ENCODE measurements at regions not wholly inside any gene's neighbourhood (a gene's known extent, or its start where the extent isn't known, plus 50 kb on each side); places are given as distances from the start of the nearest gene placed in this dataset.

DNA sequence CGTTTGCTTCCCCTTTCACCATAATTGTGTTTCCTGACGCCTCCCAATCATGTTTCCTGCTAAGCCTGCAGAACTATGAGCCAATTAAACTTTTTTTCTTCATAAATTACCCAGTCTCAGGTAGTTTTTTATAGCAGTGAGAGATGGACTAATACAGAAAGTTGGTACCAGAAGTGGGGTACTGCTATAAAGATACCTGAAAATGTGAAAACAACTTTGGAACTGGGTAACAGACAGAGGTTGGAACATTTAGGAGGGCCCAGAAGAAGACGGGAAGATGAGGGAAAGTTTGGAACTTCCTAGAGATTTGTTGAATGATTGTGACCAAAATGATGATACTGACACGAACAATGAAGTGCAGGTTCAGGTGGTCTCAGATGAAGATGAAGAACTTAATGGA is 1058.6 kb upstream of the CITED2 start:
- Histone ChIP-seq H2AFZ (ENCODE audit: low read depth, low read length) (no peak overlapping the region), H3K27ac (ENCODE audit: low read length) (no peak overlapping the region), H3K27me3 (ENCODE audit: insufficient read depth, low read depth, low read length) (no peaks in the 10 kb centered on the region), H3K9me2 (ENCODE audit: insufficient read depth, low read length) (no peaks in the 10 kb centered on the region), H3K4me3 (ENCODE audit: low read length) (no peak overlapping the region), H3K4me2 (ENCODE audit: low read length) (no peak overlapping the region), H3F3A (ENCODE audit: insufficient read depth, low read length, poor library complexity, severe bottlenecking) (no peaks in the 10 kb centered on the region), H3K79me2 (replicated peaks; ENCODE audit: insufficient read depth, low read length) (no peaks in the 10 kb centered on the region), H3K9me3 (ENCODE audit: low read length) (peaks cover 3% of the 10 kb centered on the region), H4K20me1 (ENCODE audit: insufficient read depth) (no peaks in the 10 kb centered on the region), H3K36me3 (ENCODE audit: insufficient read depth, low read length) (no peaks in the 10 kb centered on the region), H3K9ac (ENCODE audit: low read length) (no peak overlapping the region)
- TF ChIP-seq EZH2 (IDR thresholded peaks at IDR 0.05; ENCODE audit: borderline replicate concordance, insufficient read depth, low read length, poor library complexity, severe bottlenecking) = no peak
- no peak for TF ChIP-seq MXI1 (conservative IDR thresholded peaks at IDR 0.05; ENCODE audit: poor library complexity, severe bottlenecking)
- TF ChIP-seq, protein P1, sequence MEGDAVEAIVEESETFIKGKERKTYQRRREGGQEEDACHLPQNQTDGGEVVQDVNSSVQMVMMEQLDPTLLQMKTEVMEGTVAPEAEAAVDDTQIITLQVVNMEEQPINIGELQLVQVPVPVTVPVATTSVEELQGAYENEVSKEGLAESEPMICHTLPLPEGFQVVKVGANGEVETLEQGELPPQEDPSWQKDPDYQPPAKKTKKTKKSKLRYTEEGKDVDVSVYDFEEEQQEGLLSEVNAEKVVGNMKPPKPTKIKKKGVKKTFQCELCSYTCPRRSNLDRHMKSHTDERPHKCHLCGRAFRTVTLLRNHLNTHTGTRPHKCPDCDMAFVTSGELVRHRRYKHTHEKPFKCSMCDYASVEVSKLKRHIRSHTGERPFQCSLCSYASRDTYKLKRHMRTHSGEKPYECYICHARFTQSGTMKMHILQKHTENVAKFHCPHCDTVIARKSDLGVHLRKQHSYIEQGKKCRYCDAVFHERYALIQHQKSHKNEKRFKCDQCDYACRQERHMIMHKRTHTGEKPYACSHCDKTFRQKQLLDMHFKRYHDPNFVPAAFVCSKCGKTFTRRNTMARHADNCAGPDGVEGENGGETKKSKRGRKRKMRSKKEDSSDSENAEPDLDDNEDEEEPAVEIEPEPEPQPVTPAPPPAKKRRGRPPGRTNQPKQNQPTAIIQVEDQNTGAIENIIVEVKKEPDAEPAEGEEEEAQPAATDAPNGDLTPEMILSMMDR (IDR thresholded peaks at IDR 0.05; ENCODE audit: poor library complexity, severe bottlenecking) = no peak
- TF ChIP-seq, protein P2, sequence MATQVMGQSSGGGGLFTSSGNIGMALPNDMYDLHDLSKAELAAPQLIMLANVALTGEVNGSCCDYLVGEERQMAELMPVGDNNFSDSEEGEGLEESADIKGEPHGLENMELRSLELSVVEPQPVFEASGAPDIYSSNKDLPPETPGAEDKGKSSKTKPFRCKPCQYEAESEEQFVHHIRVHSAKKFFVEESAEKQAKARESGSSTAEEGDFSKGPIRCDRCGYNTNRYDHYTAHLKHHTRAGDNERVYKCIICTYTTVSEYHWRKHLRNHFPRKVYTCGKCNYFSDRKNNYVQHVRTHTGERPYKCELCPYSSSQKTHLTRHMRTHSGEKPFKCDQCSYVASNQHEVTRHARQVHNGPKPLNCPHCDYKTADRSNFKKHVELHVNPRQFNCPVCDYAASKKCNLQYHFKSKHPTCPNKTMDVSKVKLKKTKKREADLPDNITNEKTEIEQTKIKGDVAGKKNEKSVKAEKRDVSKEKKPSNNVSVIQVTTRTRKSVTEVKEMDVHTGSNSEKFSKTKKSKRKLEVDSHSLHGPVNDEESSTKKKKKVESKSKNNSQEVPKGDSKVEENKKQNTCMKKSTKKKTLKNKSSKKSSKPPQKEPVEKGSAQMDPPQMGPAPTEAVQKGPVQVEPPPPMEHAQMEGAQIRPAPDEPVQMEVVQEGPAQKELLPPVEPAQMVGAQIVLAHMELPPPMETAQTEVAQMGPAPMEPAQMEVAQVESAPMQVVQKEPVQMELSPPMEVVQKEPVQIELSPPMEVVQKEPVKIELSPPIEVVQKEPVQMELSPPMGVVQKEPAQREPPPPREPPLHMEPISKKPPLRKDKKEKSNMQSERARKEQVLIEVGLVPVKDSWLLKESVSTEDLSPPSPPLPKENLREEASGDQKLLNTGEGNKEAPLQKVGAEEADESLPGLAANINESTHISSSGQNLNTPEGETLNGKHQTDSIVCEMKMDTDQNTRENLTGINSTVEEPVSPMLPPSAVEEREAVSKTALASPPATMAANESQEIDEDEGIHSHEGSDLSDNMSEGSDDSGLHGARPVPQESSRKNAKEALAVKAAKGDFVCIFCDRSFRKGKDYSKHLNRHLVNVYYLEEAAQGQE (IDR thresholded peaks at IDR 0.05; ENCODE audit: borderline replicate concordance) = no peak
- TF ChIP-seq POLR2AphosphoS5 (IDR thresholded peaks at IDR 0.05) = no peak
- no peak for TF ChIP-seq SMC3 (conservative IDR thresholded peaks at IDR 0.05; ENCODE audit: poor library complexity)
- TF ChIP-seq TAF1 (IDR thresholded peaks at IDR 0.05; ENCODE audit: low read depth) = no peak
- no peak for TF ChIP-seq RAD21 (conservative IDR thresholded peaks at IDR 0.05)
- TF ChIP-seq EP300 (conservative IDR thresholded peaks at IDR 0.05; ENCODE audit: poor library complexity, severe bottlenecking) = no peak

DNA sequence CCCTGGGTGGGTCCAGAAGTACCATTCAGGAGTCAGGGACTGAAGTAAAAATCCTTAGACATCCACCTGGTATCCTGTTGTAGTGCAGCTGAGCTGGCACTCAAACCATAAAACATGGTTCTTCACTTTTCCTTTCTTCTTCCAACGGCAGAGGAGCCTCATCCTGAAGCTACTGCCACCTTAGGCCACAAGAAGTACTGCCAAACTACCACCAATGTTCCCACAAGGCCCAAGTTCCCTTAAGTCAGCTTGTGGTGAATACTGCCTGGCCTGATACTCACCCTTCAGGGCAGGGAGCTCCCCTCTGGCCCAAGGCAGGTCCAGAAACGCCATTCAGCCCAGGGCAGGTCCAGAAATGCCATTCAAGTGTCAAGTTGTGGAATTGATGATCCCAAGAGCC is 1053.4 kb upstream of the CITED2 start:
- Histone ChIP-seq H3K9me2 (ENCODE audit: insufficient read depth, low read length) (no peaks in the 10 kb centered on the region), H3K36me3 (ENCODE audit: insufficient read depth, low read length) (no peaks in the 10 kb centered on the region), H3K9ac (ENCODE audit: low read length) (no peak overlapping the region), H3F3A (ENCODE audit: insufficient read depth, low read length, poor library complexity, severe bottlenecking) (no peaks in the 10 kb centered on the region), H3K4me3 (ENCODE audit: low read length) (no peak overlapping the region), H3K27ac (ENCODE audit: low read length) (no peak overlapping the region), H3K9me3 (ENCODE audit: low read length) (no peaks in the 10 kb centered on the region), H3K27me3 (ENCODE audit: insufficient read depth, low read depth, low read length) (no peaks in the 10 kb centered on the region), H3K79me2 (replicated peaks; ENCODE audit: insufficient read depth, low read length) (no peaks in the 10 kb centered on the region), H3K4me2 (ENCODE audit: low read length) (no peak overlapping the region), H4K20me1 (ENCODE audit: insufficient read depth) (no peaks in the 10 kb centered on the region), H2AFZ (ENCODE audit: low read depth, low read length) (no peak overlapping the region)
- TF ChIP-seq, protein P2 (IDR thresholded peaks at IDR 0.05; ENCODE audit: borderline replicate concordance) = no peak
- no peak for TF ChIP-seq RAD21 (conservative IDR thresholded peaks at IDR 0.05)
- TF ChIP-seq MXI1 (conservative IDR thresholded peaks at IDR 0.05; ENCODE audit: poor library complexity, severe bottlenecking) = no peak
- no peak for TF ChIP-seq EZH2 (IDR thresholded peaks at IDR 0.05; ENCODE audit: borderline replicate concordance, insufficient read depth, low read length, poor library complexity, severe bottlenecking)
- TF ChIP-seq POLR2AphosphoS5 (IDR thresholded peaks at IDR 0.05) = no peak
- TF ChIP-seq EP300 (conservative IDR thresholded peaks at IDR 0.05; ENCODE audit: poor library complexity, severe bottlenecking) = no peak
- no peak for TF ChIP-seq SMC3 (conservative IDR thresholded peaks at IDR 0.05; ENCODE audit: poor library complexity)
- TF ChIP-seq, protein P1 (IDR thresholded peaks at IDR 0.05; ENCODE audit: poor library complexity, severe bottlenecking) = no peak
- TF ChIP-seq TAF1 (IDR thresholded peaks at IDR 0.05; ENCODE audit: low read depth) = no peak

All from neural cell (in vitro differentiated cells).